Astrocyte of the spinal cord (primary cell): ENCODE measurements at regions not wholly inside any gene's neighbourhood (a gene's known extent, or its start where the extent isn't known, plus 50 kb on each side); places are given as distances from the start of the nearest gene placed in this dataset.
"Not testable (repeated sequence)": the region's sequence is repeated elsewhere in the genome, so short reads cannot be mapped to it uniquely, and the experiment has no call there.

Experiments used
- DNase-seq: peaks from one replicate; pipeline ENCODE4 v3.0.0; 2011; ENCODE audit warnings: low read depth, low spot score
- H3K4me3 ChIP-seq: 2 replicates; pipeline ENCODE4 v1.5.1; 2011; ENCODE audit warnings: low read depth, mild to moderate bottlenecking, low read length, moderate library complexity
- CTCF ChIP-seq: IDR thresholded peaks from 2 replicates; pipeline ENCODE4 v1.5.1; 2012; ENCODE audit warnings: low read depth, mild to moderate bottlenecking, low read length, inconsistent platforms
- in situ Hi-C: cut with HindIII; loops from 2 replicates; pipeline ENCODE4 v1.10.0; 2017; ENCODE audit warnings: low sequenced_read_pairs

- in situ Hi-C loops: no loop called here
- no peak for DNase-seq
- H3K4me3 ChIP-seq: no peak overlapping the region
- no peak for TF ChIP-seq CTCF
These were observed 113.5 kb upstream of the SATB1 start for GRCh38 chr3:18538463-18539230.

GRCh38 chr3:18533039-18533438, 107.9 kb upstream of the SATB1 start:
- H3K4me3 ChIP-seq: no peak overlapping the region
- no peak for DNase-seq
- in situ Hi-C loops: no loop called here
- no peak for TF ChIP-seq CTCF

GRCh38 chr3:18531662-18532061, 106.5 kb upstream of the SATB1 start:
- no peak for DNase-seq
- in situ Hi-C loops: no loop called here
- no peak for TF ChIP-seq CTCF
- H3K4me3 ChIP-seq: no peak overlapping the region

GRCh38 chr3:18529631-18530030, 104.5 kb upstream of the SATB1 start:
- in situ Hi-C loops: no loop called here
- H3K4me3 ChIP-seq: no peak overlapping the region
- DNase-seq: no peak
- no peak for TF ChIP-seq CTCF

- no peak for TF ChIP-seq CTCF
- no peak overlapping the region for H3K4me3 ChIP-seq
- DNase-seq: no peak
- in situ Hi-C loops: no loop called here
These were observed 102.6 kb upstream of the SATB1 start for GRCh38 chr3:18527691-18528090.

- no peak overlapping the region for H3K4me3 ChIP-seq
- no peak for TF ChIP-seq CTCF
- no peak for DNase-seq
- in situ Hi-C loops: no loop called here
These were observed 101.5 kb upstream of the SATB1 start for GRCh38 chr3:18526667-18527066.

GRCh38 chr3:18516170-18516569, 91.0 kb upstream of the SATB1 start:
- in situ Hi-C loops, H3K4me3 ChIP-seq, DNase-seq: not testable (repeated sequence)
